ENCODE measurements at regions not wholly inside any gene's neighbourhood (a gene's known extent, or its start where the extent isn't known, plus 50 kb on each side); places are given as distances from the start of the nearest gene placed in this dataset.

DNA sequence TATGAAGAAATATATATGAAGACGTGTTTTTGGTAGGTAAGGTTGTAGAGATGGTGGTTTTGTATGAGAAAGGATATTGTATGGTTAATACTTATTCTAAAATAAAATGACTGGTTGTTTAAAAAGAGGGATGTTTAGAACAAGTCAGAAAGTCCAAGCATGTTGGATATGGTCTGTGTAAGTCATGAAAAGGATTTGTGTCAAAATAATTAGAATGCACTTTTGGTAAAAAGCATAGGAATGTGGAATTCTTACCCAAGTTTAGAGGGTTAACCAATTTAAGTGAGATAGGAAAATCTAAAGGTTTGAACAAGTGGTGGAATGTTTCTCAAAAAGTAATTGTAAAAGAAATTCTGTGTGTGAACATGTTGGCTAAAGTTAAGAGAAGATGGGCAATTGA lies 1556.5 kb upstream of the C9orf72 start:
- Histone ChIP-seq H2BK15ac (ENCODE audit: low read depth, low read length) (no peak overlapping the region), H3K27me3 (ENCODE audit: control insufficient read depth, insufficient read depth, low read length) (no peaks in the 10 kb centered on the region), H3K4me1 (ENCODE audit: control insufficient read depth, insufficient read depth, low read length) (no peaks in the 10 kb centered on the region), H3K79me1 (ENCODE audit: low read depth in 1 of 2, low read length in 2 of 2) (no peaks in the 10 kb centered on the region), H3K23ac (ENCODE audit: low read depth, low read length) (no peak overlapping the region), H3K9ac (ENCODE audit: low read depth, low read length) (no peak overlapping the region), H2BK20ac (ENCODE audit: low read depth, low read length) (no peak overlapping the region), H4K20me1 (ENCODE audit: insufficient read depth, low read length) (no peaks in the 10 kb centered on the region), H4K91ac (ENCODE audit: insufficient read depth, low read depth, low read length) (no peak overlapping the region), H3K9me3 (ENCODE audit: control insufficient read depth, insufficient read depth, low read length) (peaks cover 4% of the 10 kb centered on the region), H3K4ac (ENCODE audit: low read depth, low read length) (no peak overlapping the region), H4K8ac (ENCODE audit: low read depth in 2 of 2, low read length in 2 of 2) (no peak overlapping the region), H3K9me1 (ENCODE audit: insufficient read depth, low read length) (no peaks in the 10 kb centered on the region), H2BK5ac (ENCODE audit: low read depth, low read length, poor library complexity, severe bottlenecking) (no peak overlapping the region), H2AK9ac (replicated peaks; ENCODE audit: low read depth, low read length, poor library complexity) (no peak overlapping the region), H2AK5ac (ENCODE audit: low read depth, low read length) (no peak overlapping the region), H3K27ac (ENCODE audit: insufficient read depth, low read length) (no peak overlapping the region), H3K14ac (replicated peaks; ENCODE audit: low read depth, low read length) (no peak overlapping the region), H2BK120ac (ENCODE audit: low read depth, low read length) (no peak overlapping the region), H3K4me2 (ENCODE audit: low read depth, low read length) (no peak overlapping the region), H3K56ac (ENCODE audit: extremely low read depth, insufficient read depth, low read length) (no peak overlapping the region), H3K36me3 (ENCODE audit: control insufficient read depth, insufficient read depth, low read length) (no peaks in the 10 kb centered on the region), H4K5ac (ENCODE audit: low read depth, low read length) (no peak overlapping the region), H3K4me3 (ENCODE audit: insufficient read depth, low read depth, low read length) (no peak overlapping the region), H3K18ac (ENCODE audit: low read depth, low read length) (no peak overlapping the region), H2AFZ (replicated peaks; ENCODE audit: low read length, poor library complexity) (no peak overlapping the region)
- POLR2A ChIA-PET (ENCODE audit: unreplicated experiment) = no interaction called here
- DNase-seq = no peak
- in situ Hi-C loops (cut with MboI; ENCODE audit: low sequenced_read_pairs) (no loop called here), dilution Hi-C loops (cut with HindIII; ENCODE audit: low sequenced_read_pairs, unreplicated experiment) (no loop called here), intact Hi-C loops (cut with micrococcal nuclease) (no loop called here)
- BruUV-seq (replicated peaks) = no TSS peak
- no peak for ATAC-seq (ENCODE audit: low read depth)
- CTCF ChIA-PET = no interaction called here
- WGBS, 2 experiments (ENCODE audit: extremely low coverage in 2 of 2, insufficient read length in 1 of 2) = 17 to 100% methylated on average over 1 of the region's 1 CpG
- TF ChIP-seq CHD1 (IDR thresholded peaks at IDR 0.05; ENCODE audit: low read depth, low read length) = no peak
- TF ChIP-seq MAZ (IDR thresholded peaks at IDR 0.05; ENCODE audit: borderline replicate concordance, low read depth, low read length) = no peak
- TF ChIP-seq MXI1 (IDR thresholded peaks at IDR 0.05; ENCODE audit: borderline replicate concordance, low read depth, low read length) = no peak
- TF ChIP-seq NFE2L2 (IDR thresholded peaks at IDR 0.05; ENCODE audit: low read depth, low read length) = no peak
- no peak for TF ChIP-seq ELK1 (IDR thresholded peaks at IDR 0.05; ENCODE audit: borderline replicate concordance, low read depth, low read length)
- TF ChIP-seq CEBPB (IDR thresholded peaks at IDR 0.05; ENCODE audit: low read depth, low read length) = no peak
- no peak for TF ChIP-seq FOS (IDR thresholded peaks at IDR 0.05; ENCODE audit: low read depth, low read length)
- no peak for TF ChIP-seq USF2 (IDR thresholded peaks at IDR 0.05; ENCODE audit: low read depth, low read length)
- TF ChIP-seq BHLHE40 (IDR thresholded peaks at IDR 0.05; ENCODE audit: low read depth, low read length) = no peak
- TF ChIP-seq RAD21 (IDR thresholded peaks at IDR 0.05; ENCODE audit: low read length) = no peak
- no peak for TF ChIP-seq CTCF (conservative IDR thresholded peaks at IDR 0.05; ENCODE audit: low read depth, low read length)
